GM21717 (cell line): ENCODE measurements at regions not wholly inside any gene's neighbourhood (a gene's known extent, or its start where the extent isn't known, plus 50 kb on each side); places are given as distances from the start of the nearest gene placed in this dataset.

ENCODE experiments used
- ATAC-seq: cut with Tn5 transposase; IDR thresholded peaks from one replicate; pipeline ENCODE4 v1.9.1; 2021; ENCODE audit warnings: mild to moderate bottlenecking, moderate library complexity; ENCODE audit not compliant: unreplicated experiment

- ATAC-seq: no peak
These were observed 67.7 kb downstream of the AKR1B1 start for GRCh38 chr7:134391223-134391622.

- peak; percentile 52 for ATAC-seq
These were observed 70.4 kb downstream of the AKR1B1 start for GRCh38 chr7:134388336-134389019.

- no peak for ATAC-seq
These were observed 61.8 kb upstream of the SLC35B4 start for GRCh38 chr7:134378562-134378961.

GRCh38 chr7:134376693-134377092, 60.0 kb upstream of the SLC35B4 start:
- no peak for ATAC-seq

GRCh38 chr7:134375206-134375605, 58.5 kb upstream of the SLC35B4 start:
- ATAC-seq: no peak

GRCh38 chr7:134374791-134375190, 58.1 kb upstream of the SLC35B4 start:
- no peak for ATAC-seq

- no peak for ATAC-seq
These were observed 57.6 kb upstream of the SLC35B4 start for GRCh38 chr7:134374291-134374690.

- no peak for ATAC-seq
These were observed 56.1 kb upstream of the SLC35B4 start for GRCh38 chr7:134372858-134373257.

- ATAC-seq: no peak
These were observed 55.2 kb upstream of the SLC35B4 start for GRCh38 chr7:134371971-134372370.

GRCh38 chr7:134371536-134371935, 54.8 kb upstream of the SLC35B4 start:
- ATAC-seq: no peak

- ATAC-seq: no peak
These were observed 53.4 kb upstream of the SLC35B4 start for GRCh38 chr7:134370135-134370534.

- ATAC-seq: no peak
These were observed 52.3 kb upstream of the SLC35B4 start for GRCh38 chr7:134368851-134369544.

GRCh38 chr7:134367956-134368749, 51.4 kb upstream of the SLC35B4 start:
- no peak for ATAC-seq
